RCC 7860 (cell line): ENCODE measurements at regions not wholly inside any gene's neighbourhood (a gene's known extent, or its start where the extent isn't known, plus 50 kb on each side); places are given as distances from the start of the nearest gene placed in this dataset.

ENCODE experiments used
- DNase-seq: peaks from one replicate; pipeline ENCODE4 v3.0.0-alpha.2; 2015; ENCODE audit warnings: low spot score
- FAIRE-seq: peaks from 2 replicates; lab custom pipeline; 2012; peaks lifted over from hg19 to GRCh38; lab: Jason Lieb, UNC

- DNase-seq (no peak), FAIRE-seq (no peak)
Observed at GRCh38 chr12:59839514-59839913, 243.7 kb downstream of the SLC16A7 start.

GRCh38 chr12:59843260-59843843, 247.5 kb downstream of the SLC16A7 start:
- DNase-seq (no peak), FAIRE-seq (no peak)

- DNase-seq (no peak), FAIRE-seq (no peak)
Observed at GRCh38 chr12:59844750-59845149, 248.9 kb downstream of the SLC16A7 start.

GRCh38 chr12:59845293-59845692, 249.5 kb downstream of the SLC16A7 start:
- FAIRE-seq (no peak), DNase-seq (no peak)

GRCh38 chr12:59847127-59847526, 251.3 kb downstream of the SLC16A7 start:
- FAIRE-seq: no peak
- DNase-seq: no peak

GRCh38 chr12:59850268-59850667, 254.4 kb downstream of the SLC16A7 start:
- DNase-seq: no peak
- no peak for FAIRE-seq

GRCh38 chr12:59858508-59859170, 262.8 kb downstream of the SLC16A7 start:
- no peak for FAIRE-seq
- DNase-seq: no peak

- FAIRE-seq (no peak), DNase-seq (no peak)
Observed at GRCh38 chr12:59859171-59859510, 263.3 kb downstream of the SLC16A7 start.

GRCh38 chr12:59861635-59862034, 265.8 kb downstream of the SLC16A7 start:
- no peak for FAIRE-seq
- no peak for DNase-seq

- FAIRE-seq (no peak), DNase-seq (no peak)
Observed at GRCh38 chr12:59867055-59867454, 271.2 kb downstream of the SLC16A7 start.

- FAIRE-seq: no peak
- DNase-seq: no peak
Observed at GRCh38 chr12:59867689-59868088, 271.9 kb downstream of the SLC16A7 start.

- DNase-seq (no peak), FAIRE-seq (no peak)
Observed at GRCh38 chr12:59871779-59872178, 275.9 kb downstream of the SLC16A7 start.

- no peak for FAIRE-seq
- no peak for DNase-seq
Observed at GRCh38 chr12:59873136-59873535, 277.3 kb downstream of the SLC16A7 start.

GRCh38 chr12:59874781-59875180, 279.0 kb downstream of the SLC16A7 start:
- no peak for DNase-seq
- no peak for FAIRE-seq

- DNase-seq: no peak
- no peak for FAIRE-seq
Observed at GRCh38 chr12:59886131-59886733, 290.4 kb downstream of the SLC16A7 start.

- DNase-seq: no peak
- no peak for FAIRE-seq
Observed at GRCh38 chr12:59887178-59887577, 291.3 kb downstream of the SLC16A7 start.

- no peak for FAIRE-seq
- DNase-seq: no peak
Observed at GRCh38 chr12:59890896-59891579, 295.2 kb downstream of the SLC16A7 start.

- DNase-seq (no peak), FAIRE-seq (no peak)
Observed at GRCh38 chr12:59895166-59895775, 299.4 kb downstream of the SLC16A7 start.

- no peak for DNase-seq
- FAIRE-seq: no peak
Observed at GRCh38 chr12:59904874-59905521, 309.2 kb downstream of the SLC16A7 start.

- DNase-seq (no peak), FAIRE-seq (no peak)
Observed at GRCh38 chr12:59911516-59911915, 315.7 kb downstream of the SLC16A7 start.

- no peak for DNase-seq
- no peak for FAIRE-seq
Observed at GRCh38 chr12:59916988-59917387, 321.2 kb downstream of the SLC16A7 start.
